CD14-positive monocyte (primary cell): ENCODE measurements at regions not wholly inside any gene's neighbourhood (a gene's known extent, or its start where the extent isn't known, plus 50 kb on each side); places are given as distances from the start of the nearest gene placed in this dataset.

Source experiments
- DNase-seq, 3 donors: peaks; one replicate each; pipeline ENCODE4 v3.0.0-alpha.2; 2011 to 2022
- H2AFZ ChIP-seq: 2 replicates; pipeline ENCODE4 v1.6.0; 2012; ENCODE audit warnings: mild to moderate bottlenecking, low read depth, low read length, inconsistent platforms; ENCODE audit not compliant: insufficient read depth, poor library complexity, severe bottlenecking
- H3K27ac ChIP-seq, 2 donors: 1 replicate in 1 of 2; 2 replicates in 1 of 2; pipeline ENCODE4 v1.5.1; 2012 to 2013; ENCODE audit warnings: low read length in 2 of 2, control low read depth in 1 of 2, inconsistent platforms in 1 of 2, low read depth in 1 of 2, mild to moderate bottlenecking in 1 of 2
- H3K27me3 ChIP-seq, 2 donors: one replicate each; pipeline versions ENCODE4 v1.6.0 to v1.6.1; 2011 to 2013; ENCODE audit warnings: low read length in 2 of 2; ENCODE audit not compliant: control insufficient read depth in 2 of 2, insufficient read depth in 2 of 2
- H3K36me3 ChIP-seq, 2 donors: replicated peaks in 1 of 2; 1 replicate in 1 of 2; 2 replicates in 1 of 2; pipeline versions ENCODE4 v1.5.1 to v1.6.1; 2012 to 2013; ENCODE audit warnings: low read length in 2 of 2, control low read depth in 1 of 2, inconsistent platforms in 1 of 2, mild to moderate bottlenecking in 1 of 2; ENCODE audit not compliant: insufficient read depth in 2 of 2, control insufficient read depth in 1 of 2
- H3K4me1 ChIP-seq, 2 donors: 1 replicate in 1 of 2; 2 replicates in 1 of 2; pipeline versions ENCODE4 v1.5.1 to v1.6.1; 2012 to 2013; ENCODE audit warnings: low read length in 2 of 2, control low read depth in 1 of 2, inconsistent platforms in 1 of 2, mild to moderate bottlenecking in 1 of 2, moderate library complexity in 1 of 2; ENCODE audit not compliant: insufficient read depth in 2 of 2, control insufficient read depth in 1 of 2
- H3K4me2 ChIP-seq: replicated peaks from 2 replicates; pipeline ENCODE3; 2012; ENCODE audit warnings: low read length, moderate library complexity, mild to moderate bottlenecking; ENCODE audit not compliant: poor library complexity, severe bottlenecking; ENCODE audit errors: extremely low read depth
- H3K4me3 ChIP-seq, 3 experiments: fragments of 200-600 bp in 1 of 3; sonication (generic) in 1 of 3; replicated peaks in 1 of 3; 1 replicate in 2 of 3; 2 replicates in 1 of 3; pipeline ENCODE4 v1.5.1; 2011 to 2013; ENCODE audit warnings: low read length in 3 of 3, mild to moderate bottlenecking in 3 of 3, control low read depth in 2 of 3, low read depth in 2 of 3, inconsistent platforms in 1 of 3, moderate library complexity in 1 of 3
- H3K79me2 ChIP-seq: 2 replicates; pipeline ENCODE4 v1.6.0; 2012; ENCODE audit warnings: mild to moderate bottlenecking, control low read depth, inconsistent platforms, low read length, moderate library complexity; ENCODE audit not compliant: insufficient read depth
- H3K9ac ChIP-seq: 2 replicates; pipeline ENCODE4 v1.6.0; 2017; ENCODE audit warnings: low read length, mild to moderate bottlenecking; ENCODE audit not compliant: insufficient read depth, poor library complexity, severe bottlenecking
- H3K9me3 ChIP-seq, 2 donors: replicated peaks in 1 of 2; 1 replicate in 1 of 2; 2 replicates in 1 of 2; pipeline versions ENCODE4 v1.5.1 to v1.6.1; 2012 to 2013; ENCODE audit warnings: low read length in 2 of 2, control low read depth in 1 of 2; ENCODE audit not compliant: control insufficient read depth in 1 of 2, insufficient read depth in 1 of 2
- H4K20me1 ChIP-seq: 2 replicates; pipeline ENCODE4 v1.6.0; 2012; ENCODE audit warnings: mild to moderate bottlenecking, low read length, control low read depth, moderate library complexity; ENCODE audit not compliant: insufficient read depth
- H3K27ac Mint-ChIP-seq, 7 donors: one replicate each; pipeline ENCODE4 v1.8.0; 2020; ENCODE audit warnings: mild to moderate bottlenecking in 7 of 7, mixed read lengths in 7 of 7, moderate library complexity in 6 of 7, inconsistent platforms in 2 of 7
- H3K27me3 Mint-ChIP-seq, 3 donors: one replicate each; pipeline ENCODE4 v1.8.0; 2021 to 2022; ENCODE audit warnings: low read depth in 3 of 3, mild to moderate bottlenecking in 3 of 3, mixed read lengths in 3 of 3, moderate library complexity in 3 of 3, inconsistent platforms in 1 of 3
- H3K36me3 Mint-ChIP-seq, 2 donors: one replicate each; pipeline ENCODE4 v1.8.0; 2020; ENCODE audit warnings: mixed read lengths in 2 of 2, inconsistent platforms in 1 of 2, mild to moderate bottlenecking in 1 of 2
- H3K4me1 Mint-ChIP-seq: one replicate; pipeline ENCODE4 v1.8.0; 2020; ENCODE audit warnings: mild to moderate bottlenecking, mixed read lengths
- H3K4me3 Mint-ChIP-seq, 2 donors: one replicate each; pipeline ENCODE4 v1.8.0; 2020; ENCODE audit warnings: mild to moderate bottlenecking in 2 of 2, mixed read lengths in 2 of 2, moderate library complexity in 1 of 2
- H3K9me3 Mint-ChIP-seq, 7 donors: one replicate each; pipeline ENCODE4 v1.8.0; 2020 to 2022; ENCODE audit warnings: mixed read lengths in 7 of 7, mild to moderate bottlenecking in 6 of 7, moderate library complexity in 6 of 7, inconsistent platforms in 2 of 7
- CTCF ChIP-seq: fragments of 200-600 bp; IDR thresholded peaks from one replicate; pipeline ENCODE4 v1.8.0; 2022; ENCODE audit warnings: antibody characterized with exemption, mild to moderate bottlenecking
- WGBS: methylation state at CpG from one replicate; pipeline ENCODE4 v1.1.5; 2013; ENCODE audit warnings: missing lambda C conversion rate; ENCODE audit not compliant: insufficient coverage; 5-methylcytosine and 5-hydroxymethylcytosine counted together
- intact Hi-C, 2 donors: fragments of 100-400 bp; cut with micrococcal nuclease; formaldehyde crosslinking; loops; one replicate each; pipeline versions ENCODE4 v1.15.0 to v1.15.1; 2023

GRCh38 chr20:57959589-57959988 is 249.8 kb upstream of the PMEPA1 start:
- H3K9ac ChIP-seq: no peak overlapping the region
- H3K27ac ChIP-seq: no peak overlapping the region
- no peaks in the 10 kb centered on the region for H3K79me2 ChIP-seq
- 100% methylated on average over 3 of the region's 4 CpGs for WGBS
- H3K4me2 ChIP-seq: no peak overlapping the region
- H3K36me3 ChIP-seq: no peaks in the 10 kb centered on the region
- no peak overlapping the region for H3K27ac Mint-ChIP-seq
- no peaks in the 10 kb centered on the region for H3K4me1 Mint-ChIP-seq
- DNase-seq: no peak
- H3K4me3 ChIP-seq: no peak overlapping the region
- H3K9me3 ChIP-seq: peaks cover 0 to 4% of the 10 kb centered on the region in 2 donors
- intact Hi-C loops: no loop called here
- peaks cover 0 to 6% (median 6%) of the 10 kb centered on the region in 3 donors for H3K27me3 Mint-ChIP-seq
- H3K4me3 Mint-ChIP-seq: no peak overlapping the region
- no peak overlapping the region for H2AFZ ChIP-seq
- H3K4me1 ChIP-seq: no peaks in the 10 kb centered on the region
- TF ChIP-seq CTCF: no peak
- no peaks in the 10 kb centered on the region for H3K27me3 ChIP-seq
- H3K36me3 Mint-ChIP-seq: no peaks in the 10 kb centered on the region
- H3K9me3 Mint-ChIP-seq: peaks cover 0 to 2% (median 0%) of the 10 kb centered on the region in 7 donors
- H4K20me1 ChIP-seq: no peaks in the 10 kb centered on the region

GRCh38 chr20:57959018-57959417 is 249.2 kb upstream of the PMEPA1 start:
- Histone ChIP-seq H3K4me2 (no peak overlapping the region), H3K4me3 (no peak overlapping the region), H3K9me3 (peaks cover 0 to 4% of the 10 kb centered on the region in 2 donors), H3K9ac (no peak overlapping the region), H3K36me3 (no peaks in the 10 kb centered on the region), H3K27me3 (no peaks in the 10 kb centered on the region), H2AFZ (no peak overlapping the region), H3K27ac (no peak overlapping the region), H3K4me1 (no peaks in the 10 kb centered on the region), H4K20me1 (no peaks in the 10 kb centered on the region), H3K79me2 (no peaks in the 10 kb centered on the region)
- peaks cover 0 to 2% (median 0%) of the 10 kb centered on the region in 7 donors for H3K9me3 Mint-ChIP-seq
- H3K27ac Mint-ChIP-seq: no peak overlapping the region
- WGBS: 96% methylated on average over 11 of the region's 12 CpGs
- peaks cover 0 to 6% (median 6%) of the 10 kb centered on the region in 3 donors for H3K27me3 Mint-ChIP-seq
- no peak for TF ChIP-seq CTCF
- no peaks in the 10 kb centered on the region for H3K4me1 Mint-ChIP-seq
- H3K4me3 Mint-ChIP-seq: no peak overlapping the region
- intact Hi-C loops: no loop called here
- no peaks in the 10 kb centered on the region for H3K36me3 Mint-ChIP-seq
- DNase-seq: no peak
